PC-3 (cell line): ENCODE measurements at regions not wholly inside any gene's neighbourhood (a gene's known extent, or its start where the extent isn't known, plus 50 kb on each side); places are given as distances from the start of the nearest gene placed in this dataset.

Source experiments
- ATAC-seq: fragments of 200-7000 bp; cut with Tn5 transposase; 2 replicates; pipeline ENCODE4 v1.9.1; 2020; ENCODE audit warnings: mild to moderate bottlenecking, moderate library complexity
- BruUV-seq: library from RNA; stranded (reverse); fragments of 400-500 nt; replicated peaks from 2 replicates; lab custom pipeline; 2021; lab: Mats Ljungman, UMichigan
- CTCF ChIA-PET: fragments of 300-600 bp; sonication (Branson Sonifier 250); formaldehyde crosslinking; loops from one replicate; lab custom pipeline; 2022; ENCODE audit warnings: antibody characterized with exemption; lab: Charles Lee
- POLR2A ChIA-PET: fragments of 300-600 bp; sonication (Branson Sonifier 250); formaldehyde crosslinking; loops from one replicate; lab custom pipeline; 2022; ENCODE audit warnings: antibody characterized with exemption; ENCODE audit not compliant: unreplicated experiment; lab: Charles Lee
- DNase-seq: peaks from one replicate; pipeline ENCODE4 v3.0.0-alpha.2; 2015
- H2AFZ ChIP-seq: fragments of 300-600 bp; sonication (generic); 2 replicates; pipeline ENCODE4 v1.6.0; 2016; ENCODE audit warnings: antibody characterized with exemption, low read length
- H3F3A ChIP-seq: fragments of 300-600 bp; sonication (generic); one replicate; pipeline ENCODE4 v1.6.0; 2017; ENCODE audit warnings: antibody characterized with exemption, low read length, control low read depth, mild to moderate bottlenecking; ENCODE audit not compliant: unreplicated experiment
- H3K27ac ChIP-seq: fragments of 300-600 bp; sonication (generic); 2 replicates; pipeline ENCODE4 v1.5.1; 2016; ENCODE audit warnings: mild to moderate bottlenecking, low read length
- H3K27me3 ChIP-seq: fragments of 300-600 bp; sonication (generic); 2 replicates; pipeline ENCODE4 v1.6.1; 2016; ENCODE audit warnings: low read length, mixed read lengths
- H3K36me3 ChIP-seq: fragments of 300-600 bp; sonication (generic); 2 replicates; pipeline ENCODE4 v1.6.1; 2016; ENCODE audit warnings: low read depth, mixed run types, low read length, mixed read lengths
- H3K4me1 ChIP-seq: fragments of 300-600 bp; sonication (generic); 2 replicates; pipeline ENCODE4 v1.5.1; 2016; ENCODE audit warnings: low read length; ENCODE audit not compliant: insufficient read depth
- H3K4me2 ChIP-seq: fragments of 300-600 bp; sonication (generic); 2 replicates; pipeline ENCODE4 v1.6.0; 2016; ENCODE audit warnings: low read length
- H3K4me3 ChIP-seq: fragments of 300-600 bp; sonication (generic); 2 replicates; pipeline ENCODE4 v1.5.1; 2016; ENCODE audit warnings: mild to moderate bottlenecking, low read length, mixed read lengths
- H3K79me2 ChIP-seq: fragments of 300-600 bp; sonication (generic); 2 replicates; pipeline ENCODE4 v1.6.1; 2017; ENCODE audit warnings: low read length, mixed read lengths
- H3K9ac ChIP-seq: fragments of 300-600 bp; sonication (generic); 2 replicates; pipeline ENCODE4 v1.6.0; 2016; ENCODE audit warnings: mild to moderate bottlenecking, low read length
- H3K9me2 ChIP-seq: fragments of 300-600 bp; sonication (generic); replicated peaks from 2 replicates; pipeline ENCODE4 v1.6.1; 2016; ENCODE audit warnings: mixed run types, low read length, mixed read lengths
- H3K9me3 ChIP-seq: fragments of 300-600 bp; sonication (generic); 2 replicates; pipeline ENCODE4 v1.6.1; 2016; ENCODE audit warnings: low read length, mixed read lengths
- H4K20me1 ChIP-seq: fragments of 300-600 bp; sonication (generic); 2 replicates; pipeline ENCODE4 v1.6.1; 2016; ENCODE audit warnings: low read length, mixed read lengths
- EZH2 ChIP-seq: fragments of 300-600 bp; sonication (generic); IDR thresholded peaks from one replicate; pipeline ENCODE4 v1.6.1; 2017; ENCODE audit warnings: antibody characterized with exemption, mild to moderate bottlenecking, low read length; ENCODE audit not compliant: unreplicated experiment
- EZH2phosphoT487 ChIP-seq: fragments of 300-600 bp; sonication (generic); IDR thresholded peaks from 2 replicates; pipeline ENCODE4 v1.6.1; 2018; ENCODE audit warnings: mild to moderate bottlenecking, antibody characterized with exemption, low read length, borderline replicate concordance
- intact Hi-C: fragments of 100-400 bp; cut with micrococcal nuclease; formaldehyde crosslinking; loops from 2 replicates; pipeline ENCODE4 v1.9.0; 2023
- TF ChIP-seq, protein P1 (sequence below): fragments of 300-600 bp; sonication (generic); conservative IDR thresholded peaks from 2 replicates; pipeline ENCODE4 v1.5.1; 2017; ENCODE audit warnings: antibody characterized with exemption, low read depth, mild to moderate bottlenecking, low read length

DNA sequence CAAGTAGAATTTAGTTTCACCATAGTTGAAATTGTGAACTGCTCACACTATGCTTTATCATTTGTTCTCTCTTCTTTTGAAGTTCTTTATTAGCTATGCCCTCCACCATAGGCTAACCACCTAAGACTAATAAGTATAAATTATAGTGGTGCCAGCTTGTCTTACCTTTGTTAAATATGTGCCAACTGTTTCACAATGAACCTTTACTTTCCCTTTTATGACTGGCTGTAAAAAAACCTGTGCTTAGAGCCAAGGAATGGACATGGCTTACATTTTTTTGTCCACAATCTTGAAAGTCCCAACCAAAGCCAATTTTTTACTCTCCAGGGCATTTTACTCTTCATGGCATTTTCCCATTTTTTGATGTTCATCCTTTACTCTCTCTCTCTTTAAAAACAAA lies 123.5 kb upstream of the LEF1 start:
- Histone ChIP-seq H3F3A (no peaks in the 10 kb centered on the region), H3K27ac (no peak overlapping the region), H3K9ac (no peak overlapping the region), H2AFZ (no peak overlapping the region), H3K36me3 (no peaks in the 10 kb centered on the region), H3K9me3 (no peaks in the 10 kb centered on the region), H3K4me3 (no peak overlapping the region), H3K79me2 (no peaks in the 10 kb centered on the region), H3K27me3 (no peaks in the 10 kb centered on the region), H3K4me2 (no peak overlapping the region), H3K4me1 (peaks cover 8% of the 10 kb centered on the region; the same call in 1 of the 2 replicates), H3K9me2 (no peaks in the 10 kb centered on the region), H4K20me1 (no peaks in the 10 kb centered on the region)
- no peak for TF ChIP-seq EZH2phosphoT487
- TF ChIP-seq EZH2, result no peak
- TF ChIP-seq, protein P1, sequence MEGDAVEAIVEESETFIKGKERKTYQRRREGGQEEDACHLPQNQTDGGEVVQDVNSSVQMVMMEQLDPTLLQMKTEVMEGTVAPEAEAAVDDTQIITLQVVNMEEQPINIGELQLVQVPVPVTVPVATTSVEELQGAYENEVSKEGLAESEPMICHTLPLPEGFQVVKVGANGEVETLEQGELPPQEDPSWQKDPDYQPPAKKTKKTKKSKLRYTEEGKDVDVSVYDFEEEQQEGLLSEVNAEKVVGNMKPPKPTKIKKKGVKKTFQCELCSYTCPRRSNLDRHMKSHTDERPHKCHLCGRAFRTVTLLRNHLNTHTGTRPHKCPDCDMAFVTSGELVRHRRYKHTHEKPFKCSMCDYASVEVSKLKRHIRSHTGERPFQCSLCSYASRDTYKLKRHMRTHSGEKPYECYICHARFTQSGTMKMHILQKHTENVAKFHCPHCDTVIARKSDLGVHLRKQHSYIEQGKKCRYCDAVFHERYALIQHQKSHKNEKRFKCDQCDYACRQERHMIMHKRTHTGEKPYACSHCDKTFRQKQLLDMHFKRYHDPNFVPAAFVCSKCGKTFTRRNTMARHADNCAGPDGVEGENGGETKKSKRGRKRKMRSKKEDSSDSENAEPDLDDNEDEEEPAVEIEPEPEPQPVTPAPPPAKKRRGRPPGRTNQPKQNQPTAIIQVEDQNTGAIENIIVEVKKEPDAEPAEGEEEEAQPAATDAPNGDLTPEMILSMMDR, result no peak
- DNase-seq (no peak), ATAC-seq (no peak)
- CTCF ChIA-PET, result no interaction called here
- BruUV-seq, result no TSS peak
- POLR2A ChIA-PET, result no interaction called here
- intact Hi-C loops, result no loop called here

DNA sequence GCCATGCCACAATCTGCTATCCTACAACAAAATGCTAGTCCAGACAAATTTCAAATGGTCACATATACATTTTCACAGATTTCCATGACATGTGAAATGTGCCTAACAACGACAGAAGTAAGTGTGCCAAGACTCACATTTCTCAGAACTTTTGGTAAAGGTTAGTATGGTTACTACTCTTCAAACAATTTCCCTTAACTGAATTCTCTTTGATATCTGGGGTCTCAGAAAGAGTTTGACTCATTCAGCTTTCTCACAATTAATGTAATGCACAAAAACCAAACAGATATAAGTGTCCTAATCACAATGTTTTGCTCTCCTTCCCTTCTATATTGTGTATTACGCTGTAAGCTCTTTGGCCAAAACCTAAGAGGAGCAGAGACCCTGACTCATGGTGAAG lies 122.4 kb upstream of the LEF1 start:
- no peak for DNase-seq
- H3K4me2 ChIP-seq, result no peak overlapping the region
- intact Hi-C loops, result no loop called here
- no peaks in the 10 kb centered on the region for H3K27me3 ChIP-seq
- no peaks in the 10 kb centered on the region for H4K20me1 ChIP-seq
- no TSS peak for BruUV-seq
- ChIA-PET POLR2A (no interaction called here), CTCF (no interaction called here)
- no peak for ATAC-seq
- no peak overlapping the region for H3K9ac ChIP-seq
- H3K9me3 ChIP-seq, result no peaks in the 10 kb centered on the region
- no peaks in the 10 kb centered on the region for H3K36me3 ChIP-seq
- H2AFZ ChIP-seq, result no peak overlapping the region
- H3K4me3 ChIP-seq, result no peak overlapping the region
- TF ChIP-seq, protein P1, result no peak
- TF ChIP-seq EZH2 (no peak), EZH2phosphoT487 (no peak)
- H3K4me1 ChIP-seq, result peaks cover 8% of the 10 kb centered on the region; the same call in 1 of the 2 replicates
- H3F3A ChIP-seq, result no peaks in the 10 kb centered on the region
- no peaks in the 10 kb centered on the region for H3K9me2 ChIP-seq
- no peak overlapping the region for H3K27ac ChIP-seq
- H3K79me2 ChIP-seq, result no peaks in the 10 kb centered on the region

DNA sequence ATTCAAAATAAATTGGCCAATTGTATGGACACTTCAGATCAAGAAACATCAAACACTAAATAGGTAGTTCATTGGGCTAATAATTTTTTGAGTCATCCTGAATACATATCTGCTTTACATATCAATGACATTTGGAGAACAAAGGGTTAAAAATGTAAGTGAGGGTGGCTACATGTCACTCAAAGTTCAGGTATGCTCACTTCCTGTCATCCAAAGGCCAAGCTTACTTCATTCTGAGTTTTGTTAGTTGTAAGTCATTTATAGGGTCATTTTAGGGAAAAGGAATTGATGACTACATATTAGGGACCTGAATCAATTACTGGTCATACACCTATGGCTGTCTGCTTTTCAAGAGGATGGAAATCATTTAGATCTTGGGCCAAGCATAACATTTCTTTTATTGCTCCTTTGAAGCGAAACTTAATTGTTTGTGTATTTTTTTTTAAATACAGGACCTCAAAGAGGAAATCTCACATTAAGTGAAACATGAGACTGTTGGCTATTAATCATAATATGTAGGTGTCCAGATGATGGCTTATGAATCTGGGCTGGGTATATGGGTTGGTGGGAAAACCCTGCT lies 119.2 kb upstream of the LEF1 start:
- no peaks in the 10 kb centered on the region for H3F3A ChIP-seq
- no TSS peak for BruUV-seq
- no peak overlapping the region for H2AFZ ChIP-seq
- H3K79me2 ChIP-seq, result no peaks in the 10 kb centered on the region
- ChIA-PET POLR2A (no interaction called here), CTCF (no interaction called here)
- TF ChIP-seq EZH2 (no peak), EZH2phosphoT487 (no peak)
- TF ChIP-seq, protein P1, result no peak
- intact Hi-C loops, result no loop called here
- H3K27ac ChIP-seq, result no peak overlapping the region
- 0 out of 2 replicates have a peak overlapping the region, but pooled peaks have one; percentile 10 for H3K4me2 ChIP-seq
- H4K20me1 ChIP-seq, result no peaks in the 10 kb centered on the region
- no peaks in the 10 kb centered on the region for H3K36me3 ChIP-seq
- H3K27me3 ChIP-seq, result no peaks in the 10 kb centered on the region
- DNase-seq, result peak; percentile 10
- H3K9me2 ChIP-seq, result no peaks in the 10 kb centered on the region
- ATAC-seq, result no peak
- H3K9me3 ChIP-seq, result no peaks in the 10 kb centered on the region
- H3K4me1 ChIP-seq, result peaks cover 8% of the 10 kb centered on the region; the same call in 1 of the 2 replicates
- H3K4me3 ChIP-seq, result no peak overlapping the region
- no peak overlapping the region for H3K9ac ChIP-seq
